Psoas muscle (tissue), 7 donors: ENCODE measurements at regions not wholly inside any gene's neighbourhood (a gene's known extent, or its start where the extent isn't known, plus 50 kb on each side); places are given as distances from the start of the nearest gene placed in this dataset.

Experiments
- ATAC-seq, 4 donors: fragments of 200-7000 bp; cut with Tn5 transposase; one replicate each; pipeline ENCODE4 v1.9.1; 2020; ENCODE audit warnings: moderate library complexity in 3 of 4, mild to moderate bottlenecking in 2 of 4
- DNase-seq, 2 donors: peaks; one replicate each; pipeline ENCODE4 v3.0.0-alpha.2; 2020
- H3K27ac ChIP-seq: fragments of 200-600 bp; one replicate; pipeline ENCODE4 v1.8.0; 2022
- H3K27me3 ChIP-seq, 3 donors: fragments of 200-600 bp in 1 of 3; one replicate each; pipeline versions ENCODE4 v1.6.1 to v1.8.0; 2013 to 2022; ENCODE audit warnings: low read length in 2 of 3, mild to moderate bottlenecking in 2 of 3, moderate library complexity in 1 of 3; ENCODE audit not compliant: insufficient read depth in 3 of 3
- H3K36me3 ChIP-seq, 2 donors: fragments of 200-600 bp in 1 of 2; one replicate each; pipeline versions ENCODE4 v1.6.1 to v1.8.0; 2013 to 2022; ENCODE audit warnings: low read depth in 1 of 2, mild to moderate bottlenecking in 1 of 2, moderate library complexity in 1 of 2; ENCODE audit not compliant: insufficient read depth in 1 of 2
- H3K4me1 ChIP-seq: fragments of 200-600 bp; one replicate; pipeline ENCODE4 v1.8.0; 2022
- H3K4me3 ChIP-seq: fragments of 200-600 bp; one replicate; pipeline ENCODE4 v1.8.0; 2022; ENCODE audit warnings: mild to moderate bottlenecking
- H3K9me3 ChIP-seq: fragments of 200-600 bp; one replicate; pipeline ENCODE4 v1.8.0; 2022
- CTCF ChIP-seq: fragments of 200-600 bp; IDR thresholded peaks from one replicate; pipeline ENCODE4 v1.8.0; 2022; ENCODE audit warnings: antibody characterized with exemption
- WGBS, 3 donors: extraction: QIAGEN DNeasy Blood & Tissue Kit; methylation state at CpG; one replicate each; pipeline versions ENCODE4 v1.1.6 to v1.1.7; 2013; 5-methylcytosine and 5-hydroxymethylcytosine counted together
- intact Hi-C, 2 donors: fragments of 100-400 bp; cut with DNase I; formaldehyde crosslinking; loops; one replicate each; pipeline versions ENCODE4 v1.11.0 to v1.14.2; 2022
- donor health status: healthy with polysubstance abuse.
- donor health status: DM: no; HTN: no; CAD: no; lungs with moderate emphysema.
- donor health status: Bipolar disorder and iron deficiency.
- donor health status: healthy.
- donor health status: DM: yes; HTN: yes; CAD: no.
- donor health status: DM: no; HTN: no; CAD: no.
- donor health status: DM: yes; HTN: yes; CAD: no.

GRCh38 chr1:56295949-56296929 is 283.1 kb downstream of the PLPP3 start:
- Histone ChIP-seq H3K27me3 (no peaks in the 10 kb centered on the region), H3K36me3 (no peaks in the 10 kb centered on the region), H3K4me1 (peaks cover 8% of the 10 kb centered on the region), H3K4me3 (no peak overlapping the region), H3K9me3 (no peaks in the 10 kb centered on the region), H3K27ac (no peak overlapping the region)
- DNase-seq (no peak), ATAC-seq (no peak)
- WGBS, 3 donors = 95 to 98% (median 97%) methylated on average over 4 of the region's 4 CpGs
- intact Hi-C loops = no loop called here
- TF ChIP-seq CTCF = no peak

GRCh38 chr1:56291374-56291919 is 287.9 kb downstream of the PLPP3 start:
- ATAC-seq = peak; percentile 27 to 72 (median 39)
- Histone ChIP-seq H3K4me1 (peaks cover 3% of the 10 kb centered on the region), H3K27me3 (no peaks in the 10 kb centered on the region), H3K36me3 (no peaks in the 10 kb centered on the region), H3K4me3 (no peak overlapping the region), H3K27ac (no peak overlapping the region), H3K9me3 (no peaks in the 10 kb centered on the region)
- peak; percentile 33 to 66 for DNase-seq
- WGBS, 3 donors = 43 to 68% (median 46%) methylated on average over 5 of the region's 5 CpGs
- intact Hi-C loops = no loop called here
- TF ChIP-seq CTCF = no peak

- ATAC-seq (no peak), DNase-seq (no peak)
- H3K4me1 ChIP-seq = peaks cover 11% of the 10 kb centered on the region
- no peaks in the 10 kb centered on the region for H3K27me3 ChIP-seq
- no peak for TF ChIP-seq CTCF
- intact Hi-C loops = no loop called here
- H3K9me3 ChIP-seq = no peaks in the 10 kb centered on the region
- H3K27ac ChIP-seq = no peak overlapping the region
- 95 to 100% (median 96%) methylated on average over 1 of the region's 1 CpG for WGBS, 3 donors
- H3K4me3 ChIP-seq = no peak overlapping the region
- no peaks in the 10 kb centered on the region for H3K36me3 ChIP-seq
Measured at GRCh38 chr1:56289260-56289659, 290.1 kb downstream of the PLPP3 start.

GRCh38 chr1:56287721-56288120 is 291.6 kb downstream of the PLPP3 start:
- DNase-seq (no peak), ATAC-seq (no peak)
- peaks cover 11% of the 10 kb centered on the region for H3K4me1 ChIP-seq
- H3K27me3 ChIP-seq = no peaks in the 10 kb centered on the region
- H3K27ac ChIP-seq = no peak overlapping the region
- no peaks in the 10 kb centered on the region for H3K9me3 ChIP-seq
- intact Hi-C loops = no loop called here
- H3K36me3 ChIP-seq = no peaks in the 10 kb centered on the region
- H3K4me3 ChIP-seq = no peak overlapping the region
- 65 to 82% (median 74%) methylated on average over 5 of the region's 5 CpGs for WGBS, 3 donors
- TF ChIP-seq CTCF = no peak
